ENCODE measurements at regions not wholly inside any gene's neighbourhood (a gene's known extent, or its start where the extent isn't known, plus 50 kb on each side); places are given as distances from the start of the nearest gene placed in this dataset.
"Not testable (repeated sequence)": the region's sequence is repeated elsewhere in the genome, so short reads cannot be mapped to it uniquely, and the experiment has no call there.

DNA sequence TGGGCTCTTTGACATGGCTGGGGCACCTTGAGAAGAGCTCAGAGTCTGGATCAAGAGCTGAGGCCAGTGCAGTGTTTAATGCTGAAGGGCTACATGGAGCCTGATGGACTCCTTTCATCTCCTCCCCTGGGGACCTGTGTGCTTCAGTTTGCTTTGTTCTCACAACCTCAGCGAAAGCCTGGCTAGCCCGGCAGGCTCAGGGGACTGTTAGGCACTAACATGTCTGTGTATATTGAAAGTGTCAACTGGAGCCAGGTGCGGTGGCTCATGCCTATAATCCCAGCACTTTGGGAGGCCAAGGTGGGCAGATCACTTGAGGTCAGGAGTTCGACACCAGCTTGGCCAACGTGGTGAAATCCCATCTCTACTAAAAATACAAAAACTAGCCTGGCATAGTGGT is 194.5 kb downstream of the C1orf94 start:
- DNase-seq, result not testable (repeated sequence)

DNA sequence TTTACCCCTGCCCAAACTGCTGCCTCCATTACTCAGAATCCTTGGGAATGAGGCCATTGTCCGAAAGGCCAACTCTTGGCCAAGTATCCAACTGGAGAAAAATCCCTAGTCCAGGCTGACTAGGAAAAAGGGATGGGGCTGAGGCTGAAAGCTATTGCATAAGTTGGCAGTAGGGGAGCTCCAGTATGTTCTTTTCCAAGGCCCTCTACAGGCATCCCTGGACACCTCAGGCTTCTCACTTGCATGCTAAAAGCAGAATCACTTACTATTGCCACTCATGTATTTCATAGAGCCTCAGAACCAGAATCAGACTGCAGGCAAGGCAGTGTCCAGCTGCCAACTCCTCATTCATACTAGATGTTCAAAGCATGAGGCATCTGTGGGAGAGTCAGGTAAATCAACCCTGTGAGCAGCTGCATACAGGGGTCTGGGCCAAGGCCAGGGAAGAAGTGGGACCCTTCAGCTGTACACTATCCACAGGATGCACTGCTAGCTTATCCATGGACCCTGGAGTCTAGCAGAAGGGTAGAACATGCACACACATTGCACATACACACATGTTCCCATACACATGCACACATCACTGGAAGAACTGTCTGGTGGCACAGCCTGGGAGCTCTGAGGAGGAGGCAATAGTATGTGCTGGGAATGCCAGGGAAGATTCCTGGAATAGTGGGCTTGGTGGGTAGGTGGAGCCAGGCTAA is 195.3 kb downstream of the C1orf94 start:
- no peak for DNase-seq

DNA sequence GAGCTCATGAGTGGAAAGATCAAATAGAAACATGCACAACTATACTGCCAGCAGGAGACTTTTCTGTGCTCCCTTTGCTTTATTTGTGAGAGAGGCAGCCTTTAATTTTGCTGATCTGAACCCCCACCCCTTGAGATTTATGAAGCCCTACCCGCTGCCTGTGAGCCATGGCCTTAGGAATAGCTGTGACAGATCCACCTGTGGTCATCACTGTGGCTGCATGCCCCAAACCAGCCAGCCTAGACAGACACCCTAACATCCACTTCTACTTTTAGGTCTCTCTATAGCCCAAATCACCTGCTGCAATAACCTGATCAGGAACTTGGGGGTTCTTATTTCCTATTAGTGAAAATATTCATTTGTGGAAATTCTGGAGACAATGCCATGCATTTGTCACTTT is 196.2 kb downstream of the C1orf94 start:
- peak; percentile 43 for DNase-seq

DNA sequence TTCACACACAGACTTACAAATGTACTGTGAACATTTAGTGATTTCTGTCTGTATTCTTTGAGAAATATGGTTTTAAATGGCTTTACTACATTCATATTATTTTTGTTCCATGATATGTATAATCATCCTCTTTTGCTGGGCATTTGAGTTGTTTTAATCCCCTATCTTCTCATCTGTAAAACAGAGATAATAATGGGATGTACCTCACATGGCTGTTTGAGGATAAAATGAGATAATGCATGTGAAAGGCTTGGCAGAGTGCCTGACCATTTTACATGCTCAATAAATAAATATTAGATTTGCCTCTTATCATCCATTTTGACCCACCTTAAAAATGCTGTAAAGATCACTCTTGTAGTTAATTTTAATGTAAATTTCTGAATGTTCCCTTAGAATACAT is 197.2 kb downstream of the C1orf94 start:
- DNase-seq, result no peak

DNA sequence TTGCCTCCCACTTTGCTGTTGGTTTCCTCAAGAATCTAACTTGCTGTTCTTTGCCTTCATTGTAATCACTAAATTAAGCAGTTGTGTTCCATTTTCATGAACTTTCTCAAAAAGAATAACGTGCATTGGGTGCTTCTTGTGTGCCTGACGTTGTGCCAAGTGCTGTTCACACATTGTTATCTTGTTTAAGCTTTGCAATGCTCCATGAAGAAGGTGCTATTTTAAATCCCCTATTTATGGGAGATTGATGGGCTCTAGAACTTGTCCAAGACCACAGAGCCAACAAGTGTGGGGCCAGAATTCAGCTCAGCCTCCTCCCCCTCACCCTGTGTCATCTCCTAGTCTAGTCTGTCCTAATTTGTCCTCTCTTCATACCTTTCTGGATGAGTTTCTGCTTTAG is 199.8 kb downstream of the C1orf94 start:
- DNase-seq, result no peak

DNA sequence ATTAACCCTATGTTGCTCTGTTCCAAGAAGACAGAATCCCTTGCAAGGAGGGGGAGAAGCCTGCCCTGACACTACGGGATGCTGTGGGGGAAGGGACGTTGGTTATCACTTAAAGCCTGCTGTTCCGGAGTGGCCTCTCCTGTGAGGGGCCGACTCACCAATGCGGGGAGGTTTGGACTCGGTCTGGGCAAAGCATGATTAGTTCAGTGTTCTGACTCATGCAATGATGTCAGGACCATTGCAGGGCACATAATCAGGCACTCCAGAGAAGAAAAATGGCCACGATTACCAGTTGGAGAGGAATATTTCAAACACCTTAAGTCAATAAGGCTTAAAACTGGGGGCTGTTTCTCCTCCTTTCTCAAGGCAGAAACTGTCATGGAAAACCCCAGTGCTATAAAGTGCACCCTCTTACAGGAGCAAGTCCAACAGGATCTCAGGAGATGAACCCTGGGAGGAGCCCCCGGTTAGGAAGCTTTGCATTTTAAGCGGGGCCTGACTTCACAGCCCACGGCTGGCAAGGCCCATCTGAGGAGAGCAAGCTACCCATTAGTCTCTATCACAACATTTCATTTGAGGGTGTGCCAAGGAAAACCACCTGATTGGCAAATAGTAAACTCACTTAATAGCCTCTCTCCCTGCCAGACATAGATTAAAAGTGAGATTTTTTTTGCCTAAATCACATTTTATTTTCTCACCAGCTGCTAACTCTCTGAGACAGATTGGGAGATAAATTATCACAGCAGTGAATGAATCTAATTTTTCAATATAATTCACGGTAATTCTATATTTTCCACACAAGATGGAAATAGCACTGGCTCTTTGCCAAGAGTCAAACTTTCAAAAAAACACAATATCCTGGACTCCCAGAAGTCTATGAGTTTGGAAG is 202.5 kb downstream of the C1orf94 start:
- DNase-seq, result peak; percentile 17

DNA sequence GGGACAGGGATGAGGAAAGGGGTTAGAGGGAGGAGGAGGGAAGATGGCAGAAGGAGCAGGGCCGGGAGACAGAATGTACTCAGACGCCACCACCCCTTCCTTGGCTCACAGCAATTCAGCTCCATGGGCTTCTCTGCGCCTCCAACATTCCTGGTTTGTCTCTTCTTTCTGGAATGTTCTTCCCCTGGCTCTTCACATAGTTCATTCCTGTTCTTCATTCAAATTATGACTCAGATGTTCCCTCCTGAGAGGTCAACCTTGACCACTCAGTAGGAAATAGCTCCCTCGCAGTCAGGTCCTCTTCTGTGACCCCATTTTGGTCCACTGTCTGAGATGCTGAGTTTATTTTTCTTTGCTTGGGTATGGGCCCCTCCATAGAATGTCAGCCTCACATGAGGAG is 203.2 kb downstream of the C1orf94 start:
- no peak for DNase-seq

DNA sequence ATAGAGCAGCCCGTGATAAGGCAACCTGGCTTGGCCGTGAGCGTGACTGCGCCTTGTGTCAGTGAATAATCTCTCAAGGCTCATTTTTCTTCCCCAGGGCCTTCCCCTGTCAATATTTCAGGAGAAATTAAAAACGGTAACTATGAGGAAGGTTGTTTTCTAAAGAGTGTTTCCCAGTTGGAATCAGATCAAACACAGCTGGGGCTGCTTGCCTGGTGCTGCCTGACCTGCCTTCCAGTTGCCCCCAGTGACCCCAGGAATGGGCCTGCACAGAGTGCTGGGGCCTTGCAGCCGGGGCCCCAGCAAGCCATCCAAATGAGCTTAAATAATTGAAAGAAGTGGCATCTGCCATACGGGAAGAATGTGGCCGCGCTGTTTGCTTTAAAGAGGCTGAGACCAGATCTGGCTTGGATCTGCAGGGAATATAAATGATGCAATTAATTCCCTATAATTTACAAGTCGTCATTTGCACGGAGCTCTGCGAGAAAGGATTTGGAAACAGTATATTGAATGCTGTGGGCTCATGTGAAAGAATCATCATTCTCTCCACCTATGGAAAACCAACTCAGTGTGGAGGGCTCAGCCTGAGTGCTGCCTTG is 203.9 kb downstream of the C1orf94 start:
- DNase-seq, result no peak

DNA sequence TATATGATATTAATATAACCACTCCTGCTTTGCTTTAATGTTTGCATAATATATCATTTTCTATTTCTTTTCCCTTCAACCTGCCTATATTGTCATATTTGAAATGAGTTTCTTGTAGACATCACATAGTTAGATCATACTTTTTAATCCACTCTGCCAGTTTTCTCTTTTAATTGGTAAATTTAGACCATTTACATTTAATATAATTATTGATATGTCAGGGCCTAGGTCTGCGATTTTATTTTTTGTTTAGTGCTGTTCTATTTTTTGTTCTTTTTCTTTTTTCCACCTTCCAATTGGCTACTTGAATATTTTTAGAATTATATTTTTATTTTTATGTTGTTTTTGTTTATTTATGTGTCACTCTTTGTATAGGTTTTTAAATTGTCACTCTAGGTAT is 213.3 kb downstream of the C1orf94 start:
- DNase-seq, result no peak

DNA sequence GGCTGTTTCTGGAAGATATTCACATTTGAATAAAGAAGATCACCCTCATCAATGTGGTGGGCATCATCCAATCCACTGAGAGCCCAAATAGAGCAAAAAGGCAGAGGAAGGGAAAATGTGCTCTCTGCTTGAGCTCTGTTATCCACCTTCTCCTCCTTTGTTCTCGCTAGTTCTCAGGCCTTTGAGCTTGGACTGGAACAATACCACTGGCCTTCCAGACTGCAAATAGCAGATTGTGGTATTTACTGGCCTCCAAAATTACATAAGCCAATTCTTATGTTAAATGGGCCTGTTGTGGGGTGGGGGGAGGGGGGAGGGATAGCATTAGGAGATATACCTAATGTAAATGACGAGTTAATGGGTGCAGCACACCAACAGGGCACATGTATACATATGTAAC is 219.3 kb downstream of the C1orf94 start:
- DNase-seq, result no peak

DNA sequence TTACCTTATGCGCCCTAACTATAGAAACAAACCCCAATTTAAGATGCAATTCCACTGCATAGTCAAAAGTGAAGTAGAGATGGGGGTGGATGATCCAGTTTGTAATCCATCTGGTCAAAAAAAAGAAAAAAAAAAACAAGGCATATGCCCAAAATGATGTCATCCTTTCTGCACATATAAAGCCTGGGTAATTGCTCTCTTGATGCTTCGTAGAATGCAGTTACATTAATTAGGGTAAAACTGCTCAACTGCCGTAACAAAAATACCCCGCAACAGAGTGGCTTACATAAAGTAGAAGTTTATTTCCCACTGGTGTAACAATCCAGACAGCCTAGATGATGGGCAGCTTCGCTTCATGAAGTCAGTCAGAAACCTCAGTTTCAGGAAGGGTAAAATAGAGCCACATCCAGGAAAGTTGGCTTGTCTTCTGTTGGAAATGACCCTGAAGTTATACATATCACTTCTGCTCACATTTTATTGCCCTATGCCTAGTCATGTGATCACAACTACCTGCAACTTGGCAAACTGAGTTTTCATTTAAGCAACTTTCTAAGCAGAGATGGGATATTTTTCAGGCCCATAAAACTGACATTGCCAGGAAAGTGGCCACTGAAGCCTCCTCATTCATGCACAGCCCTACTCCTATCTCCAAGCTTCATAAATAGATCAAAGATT is 221.7 kb downstream of the C1orf94 start:
- peak; percentile 25 for DNase-seq

DNA sequence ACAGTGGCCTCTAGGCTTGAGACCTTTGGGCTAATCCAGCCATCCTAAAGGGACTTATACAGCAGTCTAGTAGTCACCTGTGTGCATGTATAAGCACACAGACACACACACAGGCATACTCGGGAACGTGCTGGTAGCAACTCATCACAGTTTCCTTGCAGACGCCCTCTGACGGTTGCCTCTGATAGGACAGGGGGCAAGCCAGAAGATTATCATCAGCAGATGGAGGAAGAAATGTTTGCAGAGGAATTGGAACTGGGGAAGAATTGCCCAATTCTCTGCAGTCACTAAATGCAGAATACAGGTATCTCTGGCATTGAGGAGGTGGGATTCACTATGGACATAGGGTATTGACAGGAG is 222.2 kb downstream of the C1orf94 start:
- no peak for DNase-seq

DNA sequence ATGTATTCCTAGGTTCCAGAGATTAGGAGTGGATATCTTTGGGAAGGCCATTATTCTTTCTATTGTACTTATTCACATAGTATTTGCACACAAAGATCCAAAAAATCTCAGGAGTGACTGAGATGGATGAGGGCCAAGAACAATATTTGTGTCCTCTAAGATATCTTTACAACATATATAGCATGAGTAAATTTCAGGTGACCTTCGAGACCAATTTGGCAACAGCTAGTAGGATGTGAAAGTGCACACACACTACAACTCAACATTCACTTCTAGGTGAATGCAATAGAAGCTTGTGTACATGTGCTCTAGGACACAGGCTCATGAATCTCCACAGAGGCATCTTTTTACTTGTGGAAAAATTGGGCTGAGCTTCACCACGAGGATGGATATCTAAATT is 224.0 kb downstream of the C1orf94 start:
- DNase-seq, result no peak

DNA sequence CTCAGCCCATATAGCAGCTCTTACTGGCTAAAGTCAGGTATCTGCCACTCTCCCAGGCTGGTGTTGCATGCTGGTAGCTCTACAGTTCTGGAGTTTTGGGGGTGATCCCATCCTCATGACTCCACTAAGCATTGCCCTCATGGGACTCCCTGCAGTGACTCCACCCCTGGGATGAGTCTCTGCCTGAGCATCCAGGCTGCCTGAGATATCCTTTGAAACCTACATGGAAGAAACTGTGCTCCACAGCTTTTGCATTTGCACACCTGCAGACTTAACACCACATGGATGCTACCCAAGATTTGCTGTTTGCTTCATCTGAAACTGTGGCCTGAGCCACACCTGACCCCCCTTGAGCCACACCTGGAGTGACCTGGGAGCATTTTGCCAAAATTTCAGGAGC is 226.4 kb downstream of the C1orf94 start:
- no peak for DNase-seq

DNA sequence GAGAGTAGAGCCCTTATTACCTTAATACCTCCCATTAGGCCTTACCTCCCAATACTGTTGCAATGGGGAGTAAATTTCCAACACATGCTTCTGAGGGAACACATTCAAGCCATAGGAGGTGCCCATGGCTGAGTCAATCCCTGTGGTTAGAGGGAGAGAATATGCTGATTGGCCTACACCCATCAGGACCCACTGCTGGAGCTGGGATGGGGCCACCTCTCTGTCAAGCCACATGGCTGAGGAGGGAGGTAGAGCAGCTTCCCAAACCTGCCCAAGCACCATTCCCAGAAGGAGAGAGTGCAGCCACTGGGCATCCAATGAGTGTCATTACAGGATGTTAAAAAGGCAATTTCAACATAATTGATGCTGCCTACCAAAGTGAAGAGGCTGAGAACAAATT is 228.1 kb downstream of the C1orf94 start:
- no peak for DNase-seq

DNA sequence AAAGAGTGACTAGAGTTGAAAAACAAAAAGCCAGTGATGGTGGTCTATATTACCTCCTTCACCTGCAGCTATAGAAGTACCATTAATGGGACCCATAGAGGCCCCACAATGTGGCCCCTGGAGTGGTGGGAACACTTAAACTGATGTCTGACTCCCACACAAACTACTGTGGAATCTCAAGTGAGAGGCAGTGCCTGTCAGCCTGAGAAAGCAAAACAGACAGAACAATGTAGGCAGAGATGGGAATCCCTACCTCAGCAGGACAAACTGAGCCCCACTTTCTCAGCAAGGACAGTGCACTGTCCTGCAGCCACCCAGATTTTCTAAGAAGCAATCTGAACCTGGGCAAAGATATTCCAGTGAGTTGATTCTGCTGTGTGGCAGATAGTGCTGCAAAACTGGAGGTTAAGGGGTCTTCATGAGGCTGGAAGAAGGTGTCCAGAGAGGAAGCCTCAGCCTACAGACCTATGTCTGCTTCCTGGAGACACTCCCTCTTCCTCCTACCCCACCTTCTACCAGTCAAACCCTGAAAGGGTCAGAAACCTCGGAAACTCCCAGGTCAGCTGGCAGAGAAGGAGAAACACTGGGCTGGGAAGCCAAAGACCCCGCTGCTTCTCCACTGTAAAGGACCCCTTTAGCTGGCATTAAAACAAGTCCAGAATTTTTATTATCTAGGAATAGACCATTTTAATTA is 228.7 kb downstream of the C1orf94 start:
- DNase-seq, result no peak

DNA sequence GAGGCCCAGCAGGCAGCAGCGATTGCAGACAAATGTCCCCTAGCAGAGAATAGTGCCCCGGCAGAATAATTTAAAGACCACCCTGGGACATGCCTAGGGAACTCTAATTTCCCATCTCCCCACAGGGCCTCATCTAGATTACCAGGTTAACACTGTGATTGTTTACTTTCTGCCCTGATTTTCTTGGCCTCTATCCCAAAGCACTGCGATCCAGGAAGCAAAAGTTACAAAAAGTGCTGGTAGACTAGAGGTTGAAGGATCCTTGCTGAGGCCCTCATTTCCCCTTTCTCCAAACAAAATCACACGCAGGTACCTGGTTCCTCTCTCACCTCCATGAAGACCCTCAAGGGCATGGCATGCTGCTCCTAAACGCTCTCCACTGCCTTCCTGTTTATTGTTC is 229.7 kb downstream of the C1orf94 start:
- DNase-seq, result peak; percentile 50

DNA sequence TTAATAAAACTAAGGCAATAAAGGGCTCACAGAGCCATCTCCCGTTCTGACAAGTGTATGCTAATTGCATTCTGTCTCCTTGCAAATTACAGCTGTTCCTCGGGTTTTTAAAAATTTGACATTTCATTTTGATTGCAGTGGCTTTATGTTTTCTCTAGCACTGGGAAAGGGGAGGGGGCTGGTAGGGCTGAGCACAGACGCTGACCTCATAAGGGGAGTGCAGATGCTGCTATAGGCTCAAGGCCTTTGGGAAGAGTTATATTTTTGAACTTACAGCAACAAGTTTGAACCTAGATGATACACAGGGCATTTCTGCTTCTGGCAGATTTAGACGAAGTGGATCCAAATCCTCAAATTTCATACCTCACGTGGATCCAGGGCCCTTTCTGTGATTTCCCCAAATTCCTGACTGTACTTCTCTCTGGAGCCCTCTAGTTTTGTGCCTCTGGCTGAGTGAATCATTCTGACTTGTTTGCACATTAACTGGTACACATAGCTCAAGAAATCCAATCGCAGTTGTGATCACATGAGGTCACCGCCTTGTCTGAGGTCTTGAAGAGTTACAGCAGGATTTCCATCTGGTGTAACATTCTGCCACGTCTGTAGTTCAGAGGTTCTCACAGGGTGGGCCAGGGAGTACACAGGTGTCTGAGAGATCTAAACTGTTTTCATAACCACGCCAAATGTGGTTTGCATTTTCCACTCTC is 230.3 kb downstream of the C1orf94 start:
- no peak for DNase-seq

DNA sequence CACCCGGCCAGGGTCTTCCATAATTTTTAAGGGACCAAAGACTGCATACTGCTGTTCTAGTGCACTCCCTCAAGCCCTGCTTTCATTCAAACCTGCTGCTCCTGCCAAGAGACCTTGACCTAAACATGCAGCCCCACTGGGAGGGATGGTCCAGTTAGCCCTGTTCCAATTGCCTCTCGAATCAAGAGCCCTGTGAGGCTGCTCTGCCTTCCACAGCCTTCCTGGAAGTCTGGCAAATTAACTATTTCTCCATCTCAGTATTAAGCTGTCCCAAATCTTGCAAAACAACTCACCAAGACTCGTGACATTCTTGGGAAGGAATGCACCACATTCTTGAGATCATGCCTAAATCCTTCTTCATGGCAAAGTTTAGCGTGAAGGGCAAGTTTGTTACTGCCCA is 231.3 kb downstream of the C1orf94 start:
- DNase-seq, result no peak

DNA sequence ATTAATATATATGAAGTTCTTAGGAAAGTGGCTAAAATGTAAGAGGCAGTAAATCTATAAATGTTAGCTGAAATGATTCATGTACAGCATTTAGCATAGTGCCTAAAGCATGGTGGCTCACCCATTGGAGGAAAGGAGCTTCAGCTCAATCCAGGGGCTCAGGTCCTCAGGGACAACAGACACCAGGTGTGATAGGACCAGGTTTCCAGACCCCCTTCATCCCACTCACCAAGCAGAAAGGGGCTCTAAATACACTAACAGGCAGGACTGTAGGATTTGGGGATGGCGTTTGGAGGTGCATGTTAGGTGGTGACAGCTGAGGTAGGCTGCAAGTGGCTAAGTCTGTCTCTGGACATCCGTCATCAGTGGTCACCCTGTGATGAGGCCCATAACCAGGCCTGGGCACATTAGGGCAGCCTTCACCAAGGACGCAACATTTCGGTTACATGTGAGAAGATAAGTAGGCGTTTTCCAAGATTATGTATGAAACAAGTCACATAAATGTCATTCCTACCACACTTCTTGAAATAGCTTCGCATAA is 233.1 kb downstream of the C1orf94 start:
- DNase-seq, result no peak

DNA sequence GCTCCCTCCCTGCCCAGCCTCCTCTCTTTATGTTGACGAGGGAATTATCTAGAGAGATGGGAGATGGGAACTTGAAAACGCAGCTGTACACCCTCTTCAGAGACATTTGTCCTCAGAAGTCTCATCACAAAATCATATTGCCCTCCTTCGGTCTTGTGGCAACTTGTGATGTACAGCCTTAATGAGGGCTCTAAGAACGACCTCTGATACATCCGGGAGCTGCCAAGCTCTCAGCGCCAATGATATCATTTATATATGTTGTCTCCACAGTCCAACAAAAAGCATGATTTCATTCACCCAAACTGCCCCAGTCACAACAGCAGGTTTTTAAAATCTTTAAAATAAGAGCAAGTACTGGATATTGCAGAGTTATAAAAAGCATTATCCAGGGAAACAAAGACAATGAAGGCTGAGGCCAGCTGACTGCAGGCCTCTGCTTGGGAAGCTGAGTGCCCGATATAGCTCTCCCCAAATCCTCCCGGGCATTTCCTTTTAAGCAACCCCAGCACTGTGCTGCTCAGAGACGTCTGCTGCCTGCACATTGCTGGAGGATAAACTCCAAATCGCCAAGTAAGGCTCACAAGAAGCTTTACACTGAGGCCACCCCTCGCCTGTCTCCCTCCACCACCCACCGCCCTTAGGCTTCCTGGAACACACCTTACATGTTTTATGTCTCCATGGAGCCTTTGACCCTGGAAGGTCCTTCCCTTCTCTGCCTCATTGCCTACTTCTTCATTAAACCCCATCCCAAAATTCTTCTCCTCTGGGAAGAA is 236.1 kb downstream of the C1orf94 start:
- DNase-seq, result no peak

Measured in NCI-H774 (cell line).